A549 (cell line): ENCODE measurements at regions not wholly inside any gene's neighbourhood (a gene's known extent, or its start where the extent isn't known, plus 50 kb on each side); places are given as distances from the start of the nearest gene placed in this dataset.

Source experiments
- ATAC-seq, 2 experiments: fragments of 200-7000 bp in 1 of 2; fragments of >200 bp in 1 of 2; cut with Nextera tagmentation in 1 of 2; cut with Tn5 transposase in 1 of 2; 3 replicates each; pipeline versions ENCODE4 v1.8.0 to v1.9.1; 2018 to 2020; ENCODE audit warnings: mild to moderate bottlenecking in 1 of 2, moderate library complexity in 1 of 2
- CTCF ChIA-PET: fragments of 300-600 bp; sonication (Branson Sonifier 250); formaldehyde crosslinking; extraction: SDS; loops from one replicate; lab custom pipeline; 2021; ENCODE audit warnings: antibody characterized with exemption, inconsistent platforms; lab: Yijun Ruan, JAX
- POLR2A ChIA-PET: fragments of 350-600 bp; formaldehyde crosslinking; extraction: SDS; loops from one replicate; lab custom pipeline; 2021; ENCODE audit warnings: antibody characterized with exemption, inconsistent platforms; lab: Yijun Ruan, JAX
- DNase-seq, 2 experiments: peaks; one replicate each; pipeline versions ENCODE4 v3.0.0 to v3.0.0-alpha.2; 2011 to 2016; ENCODE audit warnings: low read depth in 1 of 2, low spot score in 1 of 2
- FAIRE-seq: peaks from 2 replicates; lab custom pipeline; 2011; peaks lifted over from hg19 to GRCh38; lab: Jason Lieb, UNC
- H3K27ac ChIP-seq, 2 experiments: fragments of >200 bp; sonication (Bioruptor Twin); formaldehyde crosslinking; 3 replicates each; pipeline ENCODE4 v1.5.1; 2016 to 2017
- H3K4me1 ChIP-seq: fragments of >200 bp; sonication (Bioruptor Twin); formaldehyde crosslinking; 3 replicates; pipeline ENCODE4 v1.6.1; 2016
- H3K4me2 ChIP-seq: fragments of >200 bp; sonication (Bioruptor Twin); formaldehyde crosslinking; 3 replicates; pipeline ENCODE4 v1.6.1; 2016
- H3K4me3 ChIP-seq: fragments of >200 bp; sonication (Bioruptor Twin); formaldehyde crosslinking; 3 replicates; pipeline ENCODE4 v1.5.1; 2016
- H3K9me3 ChIP-seq: fragments of >200 bp; sonication (Bioruptor Twin); formaldehyde crosslinking; 3 replicates; pipeline ENCODE4 v1.6.1; 2016
- BHLHE40 ChIP-seq: IDR thresholded peaks from 2 replicates; pipeline ENCODE4 v1.6.1; 2012; ENCODE audit warnings: low read depth, low read length, inconsistent platforms
- EHF ChIP-seq: fragments of 250-450 bp; sonication (Bioruptor Pico); IDR thresholded peaks from 2 replicates; pipeline ENCODE4 v1.5.0; 2020; ENCODE audit warnings: mild to moderate bottlenecking
- ESRRA ChIP-seq: fragments of 150-350 bp; IDR thresholded peaks from 2 replicates; pipeline ENCODE4 v1.6.1; 2014; ENCODE audit warnings: mild to moderate bottlenecking, low read length, borderline replicate concordance
- FOXS1 ChIP-seq: fragments of 250-450 bp; sonication (Bioruptor Pico); IDR thresholded peaks from 2 replicates; pipeline ENCODE4 v1.5.0; 2020; ENCODE audit warnings: mild to moderate bottlenecking, moderate library complexity
- HES2 ChIP-seq: fragments of >200 bp; sonication (Bioruptor Twin); formaldehyde crosslinking; IDR thresholded peaks from 2 replicates; pipeline ENCODE4 v1.6.1; 2016
- JUN ChIP-seq, 2 experiments: fragments of >200 bp; sonication (Bioruptor Twin); formaldehyde crosslinking; IDR thresholded peaks; 2 replicates in 1 of 2; 3 replicates in 1 of 2; pipeline ENCODE4 v1.6.1; 2016 to 2017
- JUNB ChIP-seq: fragments of >200 bp; sonication (Bioruptor Twin); formaldehyde crosslinking; IDR thresholded peaks from 2 replicates; pipeline ENCODE4 v1.6.1; 2016
- KDM1A ChIP-seq: fragments of 200-600 bp; sonication (generic); IDR thresholded peaks from 2 replicates; pipeline ENCODE4 v1.6.1; 2016; ENCODE audit warnings: low read depth, mild to moderate bottlenecking
- KDM5A ChIP-seq: fragments of 200-600 bp; sonication (generic); IDR thresholded peaks from 2 replicates; pipeline ENCODE4 v1.6.1; 2016; ENCODE audit warnings: antibody characterized with exemption, mild to moderate bottlenecking
- MAFK ChIP-seq: fragments of 450-650 bp; IDR thresholded peaks from 2 replicates; pipeline ENCODE4 v1.6.1; 2014; ENCODE audit not compliant: partially characterized antibody
- MAX ChIP-seq: IDR thresholded peaks from 2 replicates; pipeline ENCODE4 v1.6.1; 2012
- MAZ ChIP-seq: fragments of 150-350 bp; IDR thresholded peaks from 2 replicates; pipeline ENCODE4 v1.6.1; 2014; ENCODE audit warnings: antibody characterized with exemption, low read depth, low read length, borderline replicate concordance
- NPAS2 ChIP-seq: fragments of 250-450 bp; sonication (Bioruptor Pico); IDR thresholded peaks from 2 replicates; pipeline ENCODE4 v1.8.0; 2022; ENCODE audit warnings: mild to moderate bottlenecking, moderate library complexity, borderline replicate concordance
- PBX3 ChIP-seq: IDR thresholded peaks from 2 replicates; pipeline ENCODE4 v1.6.1; 2012
- PHF8 ChIP-seq: fragments of 200-600 bp; sonication (generic); IDR thresholded peaks from 2 replicates; pipeline ENCODE4 v1.6.1; 2016; ENCODE audit warnings: low read depth, mild to moderate bottlenecking, antibody characterized with exemption, moderate library complexity, borderline replicate concordance
- RAD21 ChIP-seq, 2 experiments: fragments of >200 bp in 1 of 2; sonication (Bioruptor Twin) in 1 of 2; formaldehyde crosslinking in 1 of 2; IDR thresholded peaks in 1 of 2; conservative IDR thresholded peaks in 1 of 2; 2 replicates in 1 of 2; 3 replicates in 1 of 2; pipeline ENCODE4 v1.6.1; 2012 to 2018; ENCODE audit warnings: inconsistent platforms in 1 of 2
- RNF2 ChIP-seq: fragments of 200-600 bp; sonication (generic); IDR thresholded peaks from 2 replicates; pipeline ENCODE4 v1.6.1; 2016; ENCODE audit warnings: low read depth, mild to moderate bottlenecking, antibody characterized with exemption, moderate library complexity, borderline replicate concordance
- SREBF2 ChIP-seq: fragments of 450-650 bp; IDR thresholded peaks from 2 replicates; pipeline ENCODE4 v1.6.1; 2014; ENCODE audit warnings: mild to moderate bottlenecking, moderate library complexity
- TFCP2L1 ChIP-seq: fragments of 250-450 bp; sonication (Bioruptor Pico); IDR thresholded peaks from 2 replicates; pipeline ENCODE4 v1.5.0; 2021; ENCODE audit warnings: mild to moderate bottlenecking
- ZC3H11A ChIP-seq: fragments of 450-650 bp; IDR thresholded peaks from 2 replicates; pipeline ENCODE4 v1.6.1; 2014; ENCODE audit warnings: antibody characterized with exemption, mild to moderate bottlenecking
- ZNF302 ChIP-seq: fragments of 250-450 bp; sonication (Bioruptor Pico); IDR thresholded peaks from 2 replicates; pipeline ENCODE4 v1.9.0; 2021; ENCODE audit warnings: inconsistent platforms, mild to moderate bottlenecking, moderate library complexity
- WGBS: methylation state at CpG from one replicate; pipeline ENCODE4 v1.1.6; 2017; ENCODE audit errors: missing lambda C conversion rate; 5-methylcytosine and 5-hydroxymethylcytosine counted together
- TF ChIP-seq, protein P1 (sequence below): fragments of >200 bp; sonication (Bioruptor Twin); formaldehyde crosslinking; IDR thresholded peaks from 3 replicates; pipeline ENCODE4 v1.5.1; 2016
- TF ChIP-seq, protein P2 (sequence below): fragments of 200-600 bp; sonication (generic); IDR thresholded peaks from 2 replicates; pipeline ENCODE4 v1.6.1; 2016; ENCODE audit warnings: antibody characterized with exemption, mild to moderate bottlenecking, moderate library complexity
- TF ChIP-seq, protein P3 (sequence below): fragments of 450-650 bp; IDR thresholded peaks from 2 replicates; pipeline ENCODE4 v1.6.1; 2014; ENCODE audit warnings: antibody characterized with exemption

GRCh38 chr20:22004946-22005345 is 299.5 kb downstream of the PAX1 start:
- TF ChIP-seq MAX (no peak), EHF (CRISPR knock-in tag) (no peak), BHLHE40 (no peak), KDM5A (no peak), RNF2 (no peak), PHF8 (no peak), KDM1A (no peak), ESRRA (no peak)
- TF ChIP-seq, protein P1, sequence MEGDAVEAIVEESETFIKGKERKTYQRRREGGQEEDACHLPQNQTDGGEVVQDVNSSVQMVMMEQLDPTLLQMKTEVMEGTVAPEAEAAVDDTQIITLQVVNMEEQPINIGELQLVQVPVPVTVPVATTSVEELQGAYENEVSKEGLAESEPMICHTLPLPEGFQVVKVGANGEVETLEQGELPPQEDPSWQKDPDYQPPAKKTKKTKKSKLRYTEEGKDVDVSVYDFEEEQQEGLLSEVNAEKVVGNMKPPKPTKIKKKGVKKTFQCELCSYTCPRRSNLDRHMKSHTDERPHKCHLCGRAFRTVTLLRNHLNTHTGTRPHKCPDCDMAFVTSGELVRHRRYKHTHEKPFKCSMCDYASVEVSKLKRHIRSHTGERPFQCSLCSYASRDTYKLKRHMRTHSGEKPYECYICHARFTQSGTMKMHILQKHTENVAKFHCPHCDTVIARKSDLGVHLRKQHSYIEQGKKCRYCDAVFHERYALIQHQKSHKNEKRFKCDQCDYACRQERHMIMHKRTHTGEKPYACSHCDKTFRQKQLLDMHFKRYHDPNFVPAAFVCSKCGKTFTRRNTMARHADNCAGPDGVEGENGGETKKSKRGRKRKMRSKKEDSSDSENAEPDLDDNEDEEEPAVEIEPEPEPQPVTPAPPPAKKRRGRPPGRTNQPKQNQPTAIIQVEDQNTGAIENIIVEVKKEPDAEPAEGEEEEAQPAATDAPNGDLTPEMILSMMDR: no peak
- 1% methylated on average over 2 of the region's 2 CpGs for WGBS
- no peaks in the 10 kb centered on the region for H3K4me1 ChIP-seq
- H3K27ac ChIP-seq: no peak overlapping the region
- no peaks in the 10 kb centered on the region for H3K9me3 ChIP-seq
- ATAC-seq (no peak), DNase-seq (no peak), FAIRE-seq (peak; percentile 28)
- no peak overlapping the region for H3K4me3 ChIP-seq
- ChIA-PET POLR2A (no interaction called here), CTCF (no interaction called here)
- no peak overlapping the region for H3K4me2 ChIP-seq

- Histone ChIP-seq H3K9me3 (no peaks in the 10 kb centered on the region), H3K4me3 (no peak overlapping the region), H3K4me1 (no peaks in the 10 kb centered on the region), H3K4me2 (no peak overlapping the region), H3K27ac (no peak overlapping the region)
- ChIA-PET CTCF (no interaction called here), POLR2A (no interaction called here)
- TF ChIP-seq RAD21 (conservative IDR thresholded peaks at IDR 0.05 in 1 of 2, IDR thresholded peaks at IDR 0.05 in 1 of 2) (no peak), MAFK (peak; percentile 88)
- no peak for DNase-seq
- FAIRE-seq: peak; percentile 39
- no peak for ATAC-seq
Measured at GRCh38 chr20:22003680-22004079, 298.2 kb downstream of the PAX1 start.

DNA sequence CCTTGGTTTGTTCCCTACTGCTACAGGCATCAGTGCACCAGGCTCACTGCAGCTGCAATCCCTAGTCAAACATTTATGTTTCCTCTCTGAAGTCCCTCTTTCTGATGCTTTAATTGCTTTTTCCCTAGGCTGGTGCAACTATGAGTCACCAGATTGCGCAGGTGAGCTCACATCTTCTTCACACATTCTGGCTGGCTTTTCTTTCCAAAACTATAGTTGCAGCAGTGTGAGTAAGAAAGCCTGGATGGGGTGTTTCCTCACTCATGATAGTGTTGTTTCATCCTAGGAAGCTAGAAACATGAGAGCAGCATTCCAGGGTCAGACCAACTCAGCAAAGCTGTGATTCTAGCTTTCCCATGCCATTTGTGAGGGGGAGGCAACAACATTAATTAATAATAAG is 296.4 kb downstream of the PAX1 start:
- no peak overlapping the region for H3K4me2 ChIP-seq
- no peaks in the 10 kb centered on the region for H3K4me1 ChIP-seq
- FAIRE-seq (no peak), ATAC-seq (no peak), DNase-seq (no peak)
- no peaks in the 10 kb centered on the region for H3K9me3 ChIP-seq
- H3K4me3 ChIP-seq: no peak overlapping the region
- H3K27ac ChIP-seq: no peak overlapping the region
- 0% methylated on average over 1 of the region's 1 CpG for WGBS
- ChIA-PET CTCF (interaction anchor here (0.7 to 1.5 kb wide), 2 partner anchors 38 to 211 kb away, joined by 3 to 4 read pairs; no protein-coding TSS in a partner anchor), POLR2A (no interaction called here)
- TF ChIP-seq MAFK (no peak), NPAS2 (CRISPR knock-in tag) (no peak)
- TF ChIP-seq, all 56 proteins: peak for 0

DNA sequence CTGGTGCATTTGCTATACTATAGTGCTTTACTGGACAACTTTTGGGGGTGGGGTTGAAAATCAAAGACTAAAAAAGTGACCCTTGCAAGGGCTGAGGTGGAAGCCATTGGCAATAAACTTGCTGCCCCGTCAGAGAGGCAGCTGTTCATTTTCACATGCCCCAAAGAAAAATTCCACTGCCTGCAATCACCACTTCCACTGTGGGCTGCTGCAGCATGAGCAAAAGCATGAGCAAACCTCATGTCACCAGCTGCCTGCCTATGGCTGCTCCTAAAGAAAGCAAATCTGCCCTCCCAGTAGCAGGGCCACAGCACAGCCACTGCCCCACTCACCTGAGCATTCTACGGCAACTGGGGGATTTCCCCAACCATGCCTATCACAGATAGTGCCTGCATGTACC is 290.0 kb downstream of the PAX1 start:
- Histone ChIP-seq H3K4me3 (no peak overlapping the region), H3K4me2 (no peak overlapping the region), H3K9me3 (no peaks in the 10 kb centered on the region), H3K4me1 (no peaks in the 10 kb centered on the region), H3K27ac (no peak overlapping the region)
- ATAC-seq (no peak), DNase-seq (no peak), FAIRE-seq (no peak)
- CTCF ChIA-PET: no interaction called here
- WGBS: 0% methylated on average over 2 of the region's 2 CpGs
- POLR2A ChIA-PET: no interaction called here
- no peak for TF ChIP-seq TFCP2L1 (CRISPR knock-in tag)
- TF ChIP-seq SREBF2: no peak
- no peak for TF ChIP-seq BHLHE40
- no peak for TF ChIP-seq JUNB
- TF ChIP-seq ZC3H11A: no peak
- no peak for TF ChIP-seq MAZ
- TF ChIP-seq ESRRA: no peak
- no peak for TF ChIP-seq ZNF302 (CRISPR knock-in tag)
- no peak for TF ChIP-seq HES2
- TF ChIP-seq, protein P2, sequence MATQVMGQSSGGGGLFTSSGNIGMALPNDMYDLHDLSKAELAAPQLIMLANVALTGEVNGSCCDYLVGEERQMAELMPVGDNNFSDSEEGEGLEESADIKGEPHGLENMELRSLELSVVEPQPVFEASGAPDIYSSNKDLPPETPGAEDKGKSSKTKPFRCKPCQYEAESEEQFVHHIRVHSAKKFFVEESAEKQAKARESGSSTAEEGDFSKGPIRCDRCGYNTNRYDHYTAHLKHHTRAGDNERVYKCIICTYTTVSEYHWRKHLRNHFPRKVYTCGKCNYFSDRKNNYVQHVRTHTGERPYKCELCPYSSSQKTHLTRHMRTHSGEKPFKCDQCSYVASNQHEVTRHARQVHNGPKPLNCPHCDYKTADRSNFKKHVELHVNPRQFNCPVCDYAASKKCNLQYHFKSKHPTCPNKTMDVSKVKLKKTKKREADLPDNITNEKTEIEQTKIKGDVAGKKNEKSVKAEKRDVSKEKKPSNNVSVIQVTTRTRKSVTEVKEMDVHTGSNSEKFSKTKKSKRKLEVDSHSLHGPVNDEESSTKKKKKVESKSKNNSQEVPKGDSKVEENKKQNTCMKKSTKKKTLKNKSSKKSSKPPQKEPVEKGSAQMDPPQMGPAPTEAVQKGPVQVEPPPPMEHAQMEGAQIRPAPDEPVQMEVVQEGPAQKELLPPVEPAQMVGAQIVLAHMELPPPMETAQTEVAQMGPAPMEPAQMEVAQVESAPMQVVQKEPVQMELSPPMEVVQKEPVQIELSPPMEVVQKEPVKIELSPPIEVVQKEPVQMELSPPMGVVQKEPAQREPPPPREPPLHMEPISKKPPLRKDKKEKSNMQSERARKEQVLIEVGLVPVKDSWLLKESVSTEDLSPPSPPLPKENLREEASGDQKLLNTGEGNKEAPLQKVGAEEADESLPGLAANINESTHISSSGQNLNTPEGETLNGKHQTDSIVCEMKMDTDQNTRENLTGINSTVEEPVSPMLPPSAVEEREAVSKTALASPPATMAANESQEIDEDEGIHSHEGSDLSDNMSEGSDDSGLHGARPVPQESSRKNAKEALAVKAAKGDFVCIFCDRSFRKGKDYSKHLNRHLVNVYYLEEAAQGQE: no peak
- TF ChIP-seq, protein P3, sequence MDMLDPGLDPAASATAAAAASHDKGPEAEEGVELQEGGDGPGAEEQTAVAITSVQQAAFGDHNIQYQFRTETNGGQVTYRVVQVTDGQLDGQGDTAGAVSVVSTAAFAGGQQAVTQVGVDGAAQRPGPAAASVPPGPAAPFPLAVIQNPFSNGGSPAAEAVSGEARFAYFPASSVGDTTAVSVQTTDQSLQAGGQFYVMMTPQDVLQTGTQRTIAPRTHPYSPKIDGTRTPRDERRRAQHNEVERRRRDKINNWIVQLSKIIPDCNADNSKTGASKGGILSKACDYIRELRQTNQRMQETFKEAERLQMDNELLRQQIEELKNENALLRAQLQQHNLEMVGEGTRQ: no peak
- TF ChIP-seq FOXS1: no peak
- no peak for TF ChIP-seq PBX3
- TF ChIP-seq JUN (IDR thresholded peaks at IDR 0.05): no peak
- TF ChIP-seq RAD21 (conservative IDR thresholded peaks at IDR 0.05 in 1 of 2, IDR thresholded peaks at IDR 0.05 in 1 of 2): no peak
